CD4-positive, alpha-beta T cell treated with Interleukin-17A for 4 hours (primary cell): ENCODE measurements at regions not wholly inside any gene's neighbourhood (a gene's known extent, or its start where the extent isn't known, plus 50 kb on each side); places are given as distances from the start of the nearest gene placed in this dataset.

Experiments used
- DNase-seq: peaks from one replicate; pipeline ENCODE4 v3.0.0-alpha.2; 2020; ENCODE audit warnings: mixed read lengths

GRCh38 chr20:21033817-21034216 lies 72.3 kb downstream of the LINC00237 start:
- DNase-seq: no peak

GRCh38 chr20:21031666-21032065 lies 74.5 kb downstream of the LINC00237 start:
- no peak for DNase-seq

- no peak for DNase-seq
Observed at GRCh38 chr20:21029341-21029740, 76.8 kb downstream of the LINC00237 start.

GRCh38 chr20:21028921-21029320 lies 77.2 kb downstream of the LINC00237 start:
- no peak for DNase-seq

GRCh38 chr20:21028436-21028835 lies 77.7 kb downstream of the LINC00237 start:
- no peak for DNase-seq

GRCh38 chr20:21027569-21027968 lies 78.6 kb downstream of the LINC00237 start:
- DNase-seq: no peak

GRCh38 chr20:21026951-21027350 lies 79.2 kb downstream of the LINC00237 start:
- no peak for DNase-seq

- no peak for DNase-seq
Observed at GRCh38 chr20:21024420-21024819, 81.7 kb downstream of the LINC00237 start.

- DNase-seq: no peak
Observed at GRCh38 chr20:21022925-21023324, 83.2 kb downstream of the LINC00237 start.

GRCh38 chr20:21021472-21021790 lies 84.7 kb downstream of the LINC00237 start:
- DNase-seq: no peak

- DNase-seq: no peak
Observed at GRCh38 chr20:21020659-21021471, 85.3 kb downstream of the LINC00237 start.

- DNase-seq: no peak
Observed at GRCh38 chr20:21019814-21020658, 86.1 kb downstream of the LINC00237 start.

GRCh38 chr20:21019468-21019813 lies 86.7 kb downstream of the LINC00237 start:
- DNase-seq: no peak

GRCh38 chr20:21018576-21018975 lies 87.6 kb downstream of the LINC00237 start:
- DNase-seq: no peak

GRCh38 chr20:21017528-21018085 lies 88.6 kb downstream of the LINC00237 start:
- no peak for DNase-seq

GRCh38 chr20:21016751-21017150 lies 89.4 kb downstream of the LINC00237 start:
- no peak for DNase-seq

- DNase-seq: no peak
Observed at GRCh38 chr20:21014528-21014927, 91.6 kb downstream of the LINC00237 start.

GRCh38 chr20:21008951-21009350 lies 97.2 kb downstream of the LINC00237 start:
- DNase-seq: no peak

GRCh38 chr20:21006611-21007010 lies 99.5 kb downstream of the LINC00237 start:
- no peak for DNase-seq

- no peak for DNase-seq
Observed at GRCh38 chr20:21004386-21005076, 101.6 kb downstream of the LINC00237 start.

GRCh38 chr20:21003902-21004301 lies 102.3 kb downstream of the LINC00237 start:
- DNase-seq: no peak

- DNase-seq: no peak
Observed at GRCh38 chr20:21002486-21002885, 103.7 kb downstream of the LINC00237 start.

GRCh38 chr20:20993372-20993771 lies 112.8 kb downstream of the LINC00237 start:
- no peak for DNase-seq
